ENCODE measurements at regions not wholly inside any gene's neighbourhood (a gene's known extent, or its start where the extent isn't known, plus 50 kb on each side); places are given as distances from the start of the nearest gene placed in this dataset.
"Not testable (repeated sequence)": the region's sequence is repeated elsewhere in the genome, so short reads cannot be mapped to it uniquely, and the experiment has no call there.

- H3K27ac Mint-ChIP-seq (ENCODE audit: unreplicated experiment): no peak overlapping the region
- no TSS peak for BruUV-seq (replicated peaks)
These were observed 58.9 kb upstream of the CNTLN start for GRCh38 chr9:17075758-17076485.

GRCh38 chr9:17075146-17075757 lies 59.6 kb upstream of the CNTLN start:
- BruUV-seq (replicated peaks): no TSS peak
- CTCF ChIA-PET: no interaction called here
- intact Hi-C loops (cut with micrococcal nuclease; ENCODE audit: unreplicated experiment): no loop called here
- no peak for DNase-seq
- Mint-ChIP-seq H3K9me3 (ENCODE audit: low read depth, unreplicated experiment) (no peaks in the 10 kb centered on the region), H3K4me3 (ENCODE audit: low read depth, unreplicated experiment) (no peak overlapping the region), H3K27ac (ENCODE audit: unreplicated experiment) (no peak overlapping the region), H3K4me1 (ENCODE audit: low read depth, unreplicated experiment) (no peaks in the 10 kb centered on the region), H3K27me3 (ENCODE audit: unreplicated experiment) (no peaks in the 10 kb centered on the region), H3K36me3 (ENCODE audit: insufficient read depth, unreplicated experiment) (no peaks in the 10 kb centered on the region)
- no peak for TF ChIP-seq CTCF (IDR thresholded peaks at IDR 0.05; ENCODE audit: unreplicated experiment)

More at GRCh38 chr9:17075758-17076485, 58.9 kb upstream of the CNTLN start:
- CTCF ChIA-PET: no interaction called here
- no peaks in the 10 kb centered on the region for H3K36me3 Mint-ChIP-seq (ENCODE audit: insufficient read depth, unreplicated experiment)
- H3K9me3 Mint-ChIP-seq (ENCODE audit: low read depth, unreplicated experiment): no peaks in the 10 kb centered on the region
- no peak for DNase-seq
- no peak overlapping the region for H3K4me3 Mint-ChIP-seq (ENCODE audit: low read depth, unreplicated experiment)
- H3K27me3 Mint-ChIP-seq (ENCODE audit: unreplicated experiment): no peaks in the 10 kb centered on the region
- intact Hi-C loops (cut with micrococcal nuclease; ENCODE audit: unreplicated experiment): no loop called here
- no peaks in the 10 kb centered on the region for H3K4me1 Mint-ChIP-seq (ENCODE audit: low read depth, unreplicated experiment)
- TF ChIP-seq CTCF (IDR thresholded peaks at IDR 0.05; ENCODE audit: unreplicated experiment): no peak

- H3K4me1 Mint-ChIP-seq (ENCODE audit: low read depth, unreplicated experiment); H3K4me3 Mint-ChIP-seq (ENCODE audit: low read depth, unreplicated experiment); DNase-seq; intact Hi-C loops (cut with micrococcal nuclease; ENCODE audit: unreplicated experiment); CTCF ChIA-PET; H3K9me3 Mint-ChIP-seq (ENCODE audit: low read depth, unreplicated experiment); BruUV-seq (replicated peaks); H3K36me3 Mint-ChIP-seq (ENCODE audit: insufficient read depth, unreplicated experiment); H3K27me3 Mint-ChIP-seq (ENCODE audit: unreplicated experiment); H3K27ac Mint-ChIP-seq (ENCODE audit: unreplicated experiment): not testable (repeated sequence)
These were observed 62.3 kb upstream of the CNTLN start for GRCh38 chr9:17072563-17072962.

- no peak for TF ChIP-seq CTCF (IDR thresholded peaks at IDR 0.05; ENCODE audit: unreplicated experiment)
- no TSS peak for BruUV-seq (replicated peaks)
- Mint-ChIP-seq H3K4me3 (ENCODE audit: low read depth, unreplicated experiment) (no peak overlapping the region), H3K27ac (ENCODE audit: unreplicated experiment) (no peak overlapping the region), H3K4me1 (ENCODE audit: low read depth, unreplicated experiment) (no peaks in the 10 kb centered on the region), H3K27me3 (ENCODE audit: unreplicated experiment) (no peaks in the 10 kb centered on the region), H3K9me3 (ENCODE audit: low read depth, unreplicated experiment) (no peaks in the 10 kb centered on the region), H3K36me3 (ENCODE audit: insufficient read depth, unreplicated experiment) (no peaks in the 10 kb centered on the region)
- no peak for DNase-seq
- intact Hi-C loops (cut with micrococcal nuclease; ENCODE audit: unreplicated experiment): no loop called here
- CTCF ChIA-PET: no interaction called here
These were observed 66.2 kb upstream of the CNTLN start for GRCh38 chr9:17068671-17069070.

GRCh38 chr9:17065062-17065461 lies 69.8 kb upstream of the CNTLN start:
- no peak for TF ChIP-seq CTCF (IDR thresholded peaks at IDR 0.05; ENCODE audit: unreplicated experiment)
- CTCF ChIA-PET: no interaction called here
- Mint-ChIP-seq H3K4me3 (ENCODE audit: low read depth, unreplicated experiment) (no peak overlapping the region), H3K27ac (ENCODE audit: unreplicated experiment) (no peak overlapping the region), H3K9me3 (ENCODE audit: low read depth, unreplicated experiment) (no peaks in the 10 kb centered on the region), H3K4me1 (ENCODE audit: low read depth, unreplicated experiment) (no peaks in the 10 kb centered on the region), H3K27me3 (ENCODE audit: unreplicated experiment) (no peaks in the 10 kb centered on the region), H3K36me3 (ENCODE audit: insufficient read depth, unreplicated experiment) (no peaks in the 10 kb centered on the region)
- BruUV-seq (replicated peaks): no TSS peak
- intact Hi-C loops (cut with micrococcal nuclease; ENCODE audit: unreplicated experiment): no loop called here
- DNase-seq: no peak

All from Calu3 (cell line).